GM23338 (cell line): ENCODE measurements at regions not wholly inside any gene's neighbourhood (a gene's known extent, or its start where the extent isn't known, plus 50 kb on each side); places are given as distances from the start of the nearest gene placed in this dataset.

Source experiments
- CREB1 ChIP-seq: fragments of 250-450 bp; sonication (Bioruptor Pico); IDR thresholded peaks from 2 replicates; pipeline ENCODE4 v1.5.0; 2020; ENCODE audit warnings: low read depth, mild to moderate bottlenecking, moderate library complexity
- CTCF ChIP-seq, 2 experiments: fragments of 200-600 bp in 1 of 2; sonication (generic) in 1 of 2; conservative IDR thresholded peaks; 2 replicates each; pipeline versions ENCODE4 v1.5.1 to v1.6.1; 2016 to 2017; ENCODE audit warnings: antibody characterized with exemption in 2 of 2, low read depth in 2 of 2, mild to moderate bottlenecking in 2 of 2, moderate library complexity in 1 of 2
- ETS1 ChIP-seq: IDR thresholded peaks from 2 replicates; pipeline ENCODE4 v1.6.1; 2016; ENCODE audit warnings: antibody characterized with exemption
- EZH2 ChIP-seq: fragments of 200-600 bp; sonication (generic); IDR thresholded peaks from one replicate; pipeline ENCODE4 v1.8.0; 2017; ENCODE audit warnings: antibody characterized with exemption, mild to moderate bottlenecking, low read depth; ENCODE audit not compliant: unreplicated experiment
- EZH2phosphoT487 ChIP-seq: fragments of 200-600 bp; sonication (generic); IDR thresholded peaks from one replicate; pipeline ENCODE4 v1.8.1; 2018; ENCODE audit warnings: antibody characterized with exemption; ENCODE audit not compliant: unreplicated experiment
- JUNB ChIP-seq: IDR thresholded peaks from one replicate; pipeline ENCODE4 v1.6.1; 2016; ENCODE audit warnings: antibody characterized with exemption; ENCODE audit not compliant: unreplicated experiment
- NANOG ChIP-seq: IDR thresholded peaks from 2 replicates; pipeline ENCODE4 v1.6.1; 2016; ENCODE audit warnings: antibody characterized with exemption, borderline replicate concordance
- POLR2AphosphoS5 ChIP-seq: IDR thresholded peaks from 2 replicates; pipeline ENCODE4 v1.6.1; 2016; ENCODE audit warnings: antibody characterized with exemption, low read depth
- ZNF114 ChIP-seq: fragments of 250-450 bp; sonication (Bioruptor Pico); IDR thresholded peaks from 2 replicates; pipeline ENCODE4 v1.5.0; 2020; ENCODE audit warnings: mild to moderate bottlenecking, moderate library complexity
- TF ChIP-seq, protein P1 (sequence below): IDR thresholded peaks from one replicate; pipeline ENCODE4 v1.6.1; 2018; ENCODE audit warnings: antibody characterized with exemption; ENCODE audit not compliant: unreplicated experiment

DNA sequence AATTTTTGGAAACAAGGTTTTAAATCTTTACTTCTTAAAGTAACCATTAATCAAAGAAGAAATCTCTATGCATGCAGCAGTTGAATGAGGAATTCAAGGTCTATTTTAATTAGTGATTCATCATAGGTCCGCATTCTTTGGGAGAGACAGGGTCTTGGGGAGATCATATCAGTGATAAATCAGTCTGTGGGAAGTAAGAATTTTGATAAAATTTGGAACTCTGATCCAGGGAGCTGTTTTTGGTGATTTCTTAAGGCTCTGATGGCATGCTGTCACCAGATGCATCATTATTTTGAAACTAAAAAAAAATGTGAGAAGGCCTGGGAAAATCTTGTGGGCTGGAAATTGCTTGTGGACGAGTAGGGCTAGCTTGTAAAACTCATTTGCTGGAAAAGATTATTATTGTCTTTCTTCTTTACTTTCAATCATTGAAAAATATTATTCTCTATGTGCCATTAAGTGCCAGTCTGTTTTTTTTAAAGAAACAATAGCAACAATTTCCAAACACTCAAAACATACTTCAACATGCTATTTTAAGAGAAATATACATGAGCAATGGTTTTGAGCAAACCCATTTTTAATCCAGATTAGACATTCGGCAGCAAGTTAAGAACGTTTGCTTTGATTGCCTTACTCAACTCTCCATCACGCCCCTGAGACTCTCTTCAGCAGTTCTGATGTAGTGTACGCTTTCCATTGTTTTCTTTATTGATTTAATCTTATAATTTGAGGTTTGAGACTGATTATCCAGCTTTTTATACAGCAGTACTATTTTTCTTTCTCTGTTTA lies 62.6 kb downstream of the ZBTB18 start:
- TF ChIP-seq CTCF (conservative IDR thresholded peaks at IDR 0.05; ENCODE audit: low read depth in 2 of 2): no peak
- no peak for TF ChIP-seq EZH2
- TF ChIP-seq JUNB: no peak
- no peak for TF ChIP-seq EZH2phosphoT487
- no peak for TF ChIP-seq POLR2AphosphoS5
- no peak for TF ChIP-seq CREB1
- TF ChIP-seq, protein P1, sequence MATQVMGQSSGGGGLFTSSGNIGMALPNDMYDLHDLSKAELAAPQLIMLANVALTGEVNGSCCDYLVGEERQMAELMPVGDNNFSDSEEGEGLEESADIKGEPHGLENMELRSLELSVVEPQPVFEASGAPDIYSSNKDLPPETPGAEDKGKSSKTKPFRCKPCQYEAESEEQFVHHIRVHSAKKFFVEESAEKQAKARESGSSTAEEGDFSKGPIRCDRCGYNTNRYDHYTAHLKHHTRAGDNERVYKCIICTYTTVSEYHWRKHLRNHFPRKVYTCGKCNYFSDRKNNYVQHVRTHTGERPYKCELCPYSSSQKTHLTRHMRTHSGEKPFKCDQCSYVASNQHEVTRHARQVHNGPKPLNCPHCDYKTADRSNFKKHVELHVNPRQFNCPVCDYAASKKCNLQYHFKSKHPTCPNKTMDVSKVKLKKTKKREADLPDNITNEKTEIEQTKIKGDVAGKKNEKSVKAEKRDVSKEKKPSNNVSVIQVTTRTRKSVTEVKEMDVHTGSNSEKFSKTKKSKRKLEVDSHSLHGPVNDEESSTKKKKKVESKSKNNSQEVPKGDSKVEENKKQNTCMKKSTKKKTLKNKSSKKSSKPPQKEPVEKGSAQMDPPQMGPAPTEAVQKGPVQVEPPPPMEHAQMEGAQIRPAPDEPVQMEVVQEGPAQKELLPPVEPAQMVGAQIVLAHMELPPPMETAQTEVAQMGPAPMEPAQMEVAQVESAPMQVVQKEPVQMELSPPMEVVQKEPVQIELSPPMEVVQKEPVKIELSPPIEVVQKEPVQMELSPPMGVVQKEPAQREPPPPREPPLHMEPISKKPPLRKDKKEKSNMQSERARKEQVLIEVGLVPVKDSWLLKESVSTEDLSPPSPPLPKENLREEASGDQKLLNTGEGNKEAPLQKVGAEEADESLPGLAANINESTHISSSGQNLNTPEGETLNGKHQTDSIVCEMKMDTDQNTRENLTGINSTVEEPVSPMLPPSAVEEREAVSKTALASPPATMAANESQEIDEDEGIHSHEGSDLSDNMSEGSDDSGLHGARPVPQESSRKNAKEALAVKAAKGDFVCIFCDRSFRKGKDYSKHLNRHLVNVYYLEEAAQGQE: no peak
- no peak for TF ChIP-seq ETS1
- no peak for TF ChIP-seq ZNF114 (CRISPR knock-in tag)
- TF ChIP-seq NANOG: no peak
